Pancreas (tissue), 10 donors: ENCODE measurements at regions not wholly inside any gene's neighbourhood (a gene's known extent, or its start where the extent isn't known, plus 50 kb on each side); places are given as distances from the start of the nearest gene placed in this dataset.

Experiments used
- ATAC-seq, 4 donors: fragments of 200-7000 bp; cut with Tn5 transposase; one replicate each; pipeline versions ENCODE4 v1.8.0 to v1.9.1; 2020; ENCODE audit warnings: mild to moderate bottlenecking in 4 of 4, moderate library complexity in 4 of 4
- DNase-seq, 6 donors: peaks; one replicate each; pipeline ENCODE4 v3.0.0-alpha.2; 2020
- FAIRE-seq: peaks from 2 replicates; lab custom pipeline; 2012; peaks lifted over from hg19 to GRCh38; lab: Jason Lieb, UNC
- H3K27ac ChIP-seq, 4 donors: fragments of 200-600 bp; sonication (generic); 1 replicate in 3 of 4; 2 replicates in 1 of 4; pipeline versions ENCODE4 v1.5.0 to v1.8.0; 2020
- H3K27me3 ChIP-seq, 4 donors: fragments of 200-600 bp; one replicate each; pipeline ENCODE4 v1.8.0; 2021
- H3K36me3 ChIP-seq, 3 donors: fragments of 200-600 bp; sonication (generic) in 1 of 3; one replicate each; pipeline versions ENCODE4 v1.5.0 to v1.8.0; 2020 to 2021
- H3K4me1 ChIP-seq, 3 donors: fragments of 200-600 bp; one replicate each; pipeline ENCODE4 v1.8.0; 2021
- H3K4me3 ChIP-seq, 4 donors: fragments of 200-600 bp; sonication (generic) in 2 of 4; one replicate each; pipeline versions ENCODE4 v1.5.0 to v1.8.0; 2020 to 2021
- H3K9me3 ChIP-seq, 4 donors: fragments of 200-600 bp; one replicate each; pipeline ENCODE4 v1.8.0; 2021
- CTCF ChIP-seq, 4 donors: fragments of 200-600 bp; sonication (generic) in 3 of 4; IDR thresholded peaks; one replicate each; pipeline versions ENCODE4 v1.5.0 to v1.8.0; 2021; ENCODE audit warnings: antibody characterized with exemption in 4 of 4
- WGBS, 2 donors: extraction: QIAGEN DNeasy Blood & Tissue Kit; methylation state at CpG; one replicate each; pipeline ENCODE4 v1.1.7; 2013; 5-methylcytosine and 5-hydroxymethylcytosine counted together
- intact Hi-C, 3 donors: fragments of 100-400 bp; cut with DNase I; formaldehyde crosslinking; loops; one replicate each; pipeline versions ENCODE4 v1.11.1 to v1.14.2; 2022
- donor health status: healthy with polysubstance abuse.
- donor health status: DM: no; HTN: no; CAD: no; lungs with moderate emphysema.
- donor health status: DM: no; HTN: no; CAD: no.
- donor health status: control.
- donor health status: control.
- donor health status: Bipolar disorder and iron deficiency.
- donor health status: DM: yes; HTN: yes; CAD: no.
- donor health status: DM: no; HTN: no; CAD: no.
- donor health status: DM: no; HTN: no; CAD: no.
- donor health status: DM: yes; HTN: yes; CAD: no.

GRCh38 chr4:53937327-53937726 lies 127.1 kb downstream of the CHIC2 start:
- H3K4me1 ChIP-seq, result no peaks in the 10 kb centered on the region
- intact Hi-C loops, result no loop called here
- no peaks in the 10 kb centered on the region for H3K36me3 ChIP-seq
- H3K4me3 ChIP-seq, result no peak overlapping the region
- WGBS, 2 donors, result 34 to 48% methylated on average over 2 of the region's 2 CpGs
- no peaks in the 10 kb centered on the region for H3K27me3 ChIP-seq
- DNase-seq, result no peak
- no peaks in the 10 kb centered on the region for H3K9me3 ChIP-seq
- ATAC-seq, result no peak
- no peak for FAIRE-seq
- TF ChIP-seq CTCF (IDR thresholded peaks at IDR 0.05), result no peak
- H3K27ac ChIP-seq, result no peak overlapping the region

GRCh38 chr4:53935780-53936179 lies 128.6 kb downstream of the CHIC2 start:
- ATAC-seq, result no peak
- Histone ChIP-seq H3K9me3 (no peaks in the 10 kb centered on the region), H3K27me3 (no peaks in the 10 kb centered on the region), H3K4me1 (no peaks in the 10 kb centered on the region), H3K36me3 (no peaks in the 10 kb centered on the region), H3K4me3 (no peak overlapping the region), H3K27ac (no peak overlapping the region)
- no peak for TF ChIP-seq CTCF (IDR thresholded peaks at IDR 0.05)
- intact Hi-C loops, result no loop called here
- no peak for DNase-seq
- FAIRE-seq, result no peak

- intact Hi-C loops, result no loop called here
- ATAC-seq, result no peak
- Histone ChIP-seq H3K4me3 (no peak overlapping the region), H3K36me3 (no peaks in the 10 kb centered on the region), H3K27me3 (no peaks in the 10 kb centered on the region), H3K27ac (no peak overlapping the region), H3K4me1 (no peaks in the 10 kb centered on the region), H3K9me3 (no peaks in the 10 kb centered on the region)
- TF ChIP-seq CTCF (IDR thresholded peaks at IDR 0.05), result no peak
- no peak for DNase-seq
- WGBS, 2 donors, result 75 to 84% methylated on average over 7 of the region's 7 CpGs
- no peak for FAIRE-seq
Observed at GRCh38 chr4:53932796-53933610, 131.4 kb downstream of the CHIC2 start.

- DNase-seq, result no peak
- no peaks in the 10 kb centered on the region for H3K4me1 ChIP-seq
- FAIRE-seq, result no peak
- H3K4me3 ChIP-seq, result no peak overlapping the region
- ATAC-seq, result no peak
- H3K27me3 ChIP-seq, result no peaks in the 10 kb centered on the region
- TF ChIP-seq CTCF (IDR thresholded peaks at IDR 0.05), result no peak
- intact Hi-C loops, result no loop called here
- H3K27ac ChIP-seq, result no peak overlapping the region
- no peaks in the 10 kb centered on the region for H3K9me3 ChIP-seq
- H3K36me3 ChIP-seq, result no peaks in the 10 kb centered on the region
- 85 to 96% methylated on average over 4 of the region's 4 CpGs for WGBS, 2 donors
Observed at GRCh38 chr4:53931461-53931961, 132.9 kb downstream of the CHIC2 start.
